SK-N-SH (cell line): ENCODE measurements at regions not wholly inside any gene's neighbourhood (a gene's known extent, or its start where the extent isn't known, plus 50 kb on each side); places are given as distances from the start of the nearest gene placed in this dataset.

ENCODE experiments used
- CHD2 ChIP-seq: fragments of 150-350 bp; IDR thresholded peaks from 2 replicates; pipeline ENCODE4 v1.6.1; 2018; ENCODE audit warnings: low read length; ENCODE audit not compliant: partially characterized antibody
- GABPA ChIP-seq: IDR thresholded peaks from 2 replicates; pipeline ENCODE4 v1.4.0; 2012; ENCODE audit warnings: low read depth, mild to moderate bottlenecking
- JUND ChIP-seq: IDR thresholded peaks from 2 replicates; pipeline ENCODE4 v1.4.0; 2012
- MEF2A ChIP-seq: IDR thresholded peaks from 2 replicates; pipeline ENCODE4 v1.4.0; 2012; ENCODE audit warnings: low read depth, borderline replicate concordance
- NFIC ChIP-seq: IDR thresholded peaks from 2 replicates; pipeline ENCODE4 v1.4.0; 2012; ENCODE audit warnings: borderline replicate concordance
- POLR2AphosphoS5 ChIP-seq: IDR thresholded peaks from 2 replicates; pipeline ENCODE4 v1.6.1; 2012; ENCODE audit warnings: low read depth, low read length
- TAF1 ChIP-seq: IDR thresholded peaks from 2 replicates; pipeline ENCODE4 v1.6.1; 2012; ENCODE audit warnings: low read depth, mild to moderate bottlenecking, low read length, moderate library complexity, borderline replicate concordance
- TCF12 ChIP-seq: IDR thresholded peaks from 2 replicates; pipeline ENCODE4 v1.4.0; 2012
- TF ChIP-seq, protein P1 (sequence below): fragments of 200-600 bp; sonication (generic); IDR thresholded peaks from 2 replicates; pipeline ENCODE4 v1.6.1; 2017; ENCODE audit warnings: antibody characterized with exemption, mild to moderate bottlenecking, moderate library complexity
- TF ChIP-seq, protein P2 (sequence below): IDR thresholded peaks from 2 replicates; pipeline ENCODE4 v1.6.1; 2012; ENCODE audit warnings: mild to moderate bottlenecking, low read depth, low read length, moderate library complexity
- TF ChIP-seq, protein P3 (sequence below): IDR thresholded peaks from 2 replicates; pipeline ENCODE4 v1.4.0; 2012; ENCODE audit warnings: low read depth
- TF ChIP-seq, protein P4 (sequence below): fragments of 150-350 bp; IDR thresholded peaks from 2 replicates; pipeline ENCODE4 v1.6.1; 2016; ENCODE audit warnings: mild to moderate bottlenecking, low read depth, low read length

DNA sequence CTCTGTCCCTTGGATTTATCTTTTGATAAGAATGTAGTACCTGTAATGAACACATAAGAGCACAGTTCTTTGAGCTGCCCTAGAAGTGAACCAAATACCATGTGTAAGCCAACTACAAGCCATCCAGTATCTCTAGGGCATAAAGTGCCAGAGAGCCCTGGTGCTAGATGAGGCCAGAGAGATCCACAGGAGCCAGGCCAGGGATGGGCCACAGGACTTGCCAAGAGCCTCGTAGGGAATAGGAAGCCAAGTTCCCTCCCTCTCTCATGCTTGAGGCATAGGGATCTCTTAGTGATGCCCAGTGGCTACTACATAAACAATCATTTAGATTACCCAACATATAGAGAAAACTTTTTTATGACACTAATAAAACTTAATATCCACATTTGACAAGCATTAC lies 64.8 kb upstream of the FAR1 start:
- no peak for TF ChIP-seq NFIC
- TF ChIP-seq, protein P1, sequence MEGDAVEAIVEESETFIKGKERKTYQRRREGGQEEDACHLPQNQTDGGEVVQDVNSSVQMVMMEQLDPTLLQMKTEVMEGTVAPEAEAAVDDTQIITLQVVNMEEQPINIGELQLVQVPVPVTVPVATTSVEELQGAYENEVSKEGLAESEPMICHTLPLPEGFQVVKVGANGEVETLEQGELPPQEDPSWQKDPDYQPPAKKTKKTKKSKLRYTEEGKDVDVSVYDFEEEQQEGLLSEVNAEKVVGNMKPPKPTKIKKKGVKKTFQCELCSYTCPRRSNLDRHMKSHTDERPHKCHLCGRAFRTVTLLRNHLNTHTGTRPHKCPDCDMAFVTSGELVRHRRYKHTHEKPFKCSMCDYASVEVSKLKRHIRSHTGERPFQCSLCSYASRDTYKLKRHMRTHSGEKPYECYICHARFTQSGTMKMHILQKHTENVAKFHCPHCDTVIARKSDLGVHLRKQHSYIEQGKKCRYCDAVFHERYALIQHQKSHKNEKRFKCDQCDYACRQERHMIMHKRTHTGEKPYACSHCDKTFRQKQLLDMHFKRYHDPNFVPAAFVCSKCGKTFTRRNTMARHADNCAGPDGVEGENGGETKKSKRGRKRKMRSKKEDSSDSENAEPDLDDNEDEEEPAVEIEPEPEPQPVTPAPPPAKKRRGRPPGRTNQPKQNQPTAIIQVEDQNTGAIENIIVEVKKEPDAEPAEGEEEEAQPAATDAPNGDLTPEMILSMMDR: no peak
- no peak for TF ChIP-seq TCF12
- TF ChIP-seq GABPA: no peak
- no peak for TF ChIP-seq POLR2AphosphoS5
- TF ChIP-seq CHD2: no peak
- TF ChIP-seq, protein P2, sequence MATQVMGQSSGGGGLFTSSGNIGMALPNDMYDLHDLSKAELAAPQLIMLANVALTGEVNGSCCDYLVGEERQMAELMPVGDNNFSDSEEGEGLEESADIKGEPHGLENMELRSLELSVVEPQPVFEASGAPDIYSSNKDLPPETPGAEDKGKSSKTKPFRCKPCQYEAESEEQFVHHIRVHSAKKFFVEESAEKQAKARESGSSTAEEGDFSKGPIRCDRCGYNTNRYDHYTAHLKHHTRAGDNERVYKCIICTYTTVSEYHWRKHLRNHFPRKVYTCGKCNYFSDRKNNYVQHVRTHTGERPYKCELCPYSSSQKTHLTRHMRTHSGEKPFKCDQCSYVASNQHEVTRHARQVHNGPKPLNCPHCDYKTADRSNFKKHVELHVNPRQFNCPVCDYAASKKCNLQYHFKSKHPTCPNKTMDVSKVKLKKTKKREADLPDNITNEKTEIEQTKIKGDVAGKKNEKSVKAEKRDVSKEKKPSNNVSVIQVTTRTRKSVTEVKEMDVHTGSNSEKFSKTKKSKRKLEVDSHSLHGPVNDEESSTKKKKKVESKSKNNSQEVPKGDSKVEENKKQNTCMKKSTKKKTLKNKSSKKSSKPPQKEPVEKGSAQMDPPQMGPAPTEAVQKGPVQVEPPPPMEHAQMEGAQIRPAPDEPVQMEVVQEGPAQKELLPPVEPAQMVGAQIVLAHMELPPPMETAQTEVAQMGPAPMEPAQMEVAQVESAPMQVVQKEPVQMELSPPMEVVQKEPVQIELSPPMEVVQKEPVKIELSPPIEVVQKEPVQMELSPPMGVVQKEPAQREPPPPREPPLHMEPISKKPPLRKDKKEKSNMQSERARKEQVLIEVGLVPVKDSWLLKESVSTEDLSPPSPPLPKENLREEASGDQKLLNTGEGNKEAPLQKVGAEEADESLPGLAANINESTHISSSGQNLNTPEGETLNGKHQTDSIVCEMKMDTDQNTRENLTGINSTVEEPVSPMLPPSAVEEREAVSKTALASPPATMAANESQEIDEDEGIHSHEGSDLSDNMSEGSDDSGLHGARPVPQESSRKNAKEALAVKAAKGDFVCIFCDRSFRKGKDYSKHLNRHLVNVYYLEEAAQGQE: no peak
- TF ChIP-seq, protein P3, sequence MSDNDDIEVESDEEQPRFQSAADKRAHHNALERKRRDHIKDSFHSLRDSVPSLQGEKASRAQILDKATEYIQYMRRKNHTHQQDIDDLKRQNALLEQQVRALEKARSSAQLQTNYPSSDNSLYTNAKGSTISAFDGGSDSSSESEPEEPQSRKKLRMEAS: no peak
- TF ChIP-seq MEF2A: no peak
- TF ChIP-seq, protein P4, sequence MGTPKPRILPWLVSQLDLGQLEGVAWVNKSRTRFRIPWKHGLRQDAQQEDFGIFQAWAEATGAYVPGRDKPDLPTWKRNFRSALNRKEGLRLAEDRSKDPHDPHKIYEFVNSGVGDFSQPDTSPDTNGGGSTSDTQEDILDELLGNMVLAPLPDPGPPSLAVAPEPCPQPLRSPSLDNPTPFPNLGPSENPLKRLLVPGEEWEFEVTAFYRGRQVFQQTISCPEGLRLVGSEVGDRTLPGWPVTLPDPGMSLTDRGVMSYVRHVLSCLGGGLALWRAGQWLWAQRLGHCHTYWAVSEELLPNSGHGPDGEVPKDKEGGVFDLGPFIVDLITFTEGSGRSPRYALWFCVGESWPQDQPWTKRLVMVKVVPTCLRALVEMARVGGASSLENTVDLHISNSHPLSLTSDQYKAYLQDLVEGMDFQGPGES: no peak
- TF ChIP-seq JUND: no peak
- no peak for TF ChIP-seq TAF1
